ENCODE measurements at regions not wholly inside any gene's neighbourhood (a gene's known extent, or its start where the extent isn't known, plus 50 kb on each side); places are given as distances from the start of the nearest gene placed in this dataset.

GRCh38 chr12:24325331-24325730, 375.9 kb upstream of the SOX5 start:
- Histone ChIP-seq H2AFZ (ENCODE audit: insufficient read depth, low read length, poor library complexity) (no peak overlapping the region), H2BK12ac (ENCODE audit: low read length) (no peak overlapping the region), H3K4me3 (ENCODE audit: low read depth, low read length) (no peak overlapping the region), H3K23ac (ENCODE audit: low read length) (no peak overlapping the region), H3K79me2 (ENCODE audit: control insufficient read depth, insufficient read depth, low read length, poor library complexity) (no peaks in the 10 kb centered on the region), H3K9ac (ENCODE audit: low read length) (no peak overlapping the region), H4K8ac (ENCODE audit: low read depth, low read length) (no peak overlapping the region), H3K14ac (ENCODE audit: low read length) (no peak overlapping the region), H4K91ac (ENCODE audit: low read depth, low read length) (no peak overlapping the region), H3K9me3 (ENCODE audit: insufficient read depth, low read depth, low read length) (no peaks in the 10 kb centered on the region), H3K4me2 (ENCODE audit: low read length) (no peak overlapping the region), H2BK5ac (ENCODE audit: low read depth, low read length, poor library complexity) (no peak overlapping the region), H3K36me3 (ENCODE audit: control insufficient read depth in 1 of 2, insufficient read depth in 2 of 2, low read length in 2 of 2) (no peaks in the 10 kb centered on the region), H3K4ac (ENCODE audit: low read depth, low read length) (no peak overlapping the region), H3K79me1 (ENCODE audit: low read length) (no peaks in the 10 kb centered on the region), H3K27ac (ENCODE audit: low read depth, low read length) (no peak overlapping the region), H4K12ac (ENCODE audit: low read depth, low read length) (no peak overlapping the region), H3K27me3 (ENCODE audit: insufficient read depth, low read length) (no peaks in the 10 kb centered on the region), H3K4me1 (ENCODE audit: control insufficient read depth in 1 of 2, insufficient read depth in 2 of 2, low read length in 2 of 2) (no peaks in the 10 kb centered on the region), H2BK120ac (ENCODE audit: insufficient read depth, low read length, poor library complexity) (no peak overlapping the region), H3K18ac (ENCODE audit: low read length) (no peak overlapping the region), H2AK5ac (ENCODE audit: low read length) (no peak overlapping the region)
- no CpG with 5 or more reads among the region's 3 CpGs for WGBS (ENCODE audit: extremely low coverage, insufficient coverage, insufficient read length)
- no peak for DNase-seq

DNA sequence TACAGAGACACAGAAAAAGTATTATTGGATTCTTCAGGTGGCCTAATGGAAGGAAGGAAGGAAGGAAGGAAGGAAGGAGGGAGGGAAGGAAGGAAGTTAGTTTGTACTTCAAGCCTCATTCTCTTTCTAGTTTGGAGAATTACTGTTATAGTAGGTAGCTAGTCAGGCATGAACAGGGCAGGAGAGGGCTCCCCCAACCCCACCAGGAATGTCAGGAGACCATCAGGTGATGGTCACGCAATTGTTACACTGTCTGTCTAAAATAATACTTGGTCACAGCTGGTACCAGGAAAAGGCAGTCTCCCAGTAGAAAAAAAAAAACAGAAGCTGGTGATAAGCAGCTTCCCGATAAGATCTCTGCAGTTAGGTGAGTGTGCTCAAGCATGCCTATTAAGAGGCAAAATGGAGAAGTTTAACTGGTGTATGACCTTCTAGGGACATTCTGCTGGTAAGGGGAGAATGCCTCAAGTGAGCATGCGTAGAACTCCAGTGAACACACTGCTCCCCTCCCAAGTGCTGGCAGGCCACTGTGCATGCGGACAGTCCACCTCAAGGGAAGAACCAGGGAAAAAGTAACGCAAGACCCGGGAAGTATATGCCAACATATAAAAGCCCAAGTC, 358.4 kb upstream of the SOX5 start:
- Histone ChIP-seq H3K79me1 (ENCODE audit: low read length) (no peaks in the 10 kb centered on the region), H3K9me3 (ENCODE audit: insufficient read depth, low read depth, low read length) (no peaks in the 10 kb centered on the region), H3K27me3 (ENCODE audit: insufficient read depth, low read length) (no peaks in the 10 kb centered on the region), H2AFZ (ENCODE audit: insufficient read depth, low read length, poor library complexity) (no peak overlapping the region), H2AK5ac (ENCODE audit: low read length) (no peak overlapping the region), H2BK120ac (ENCODE audit: insufficient read depth, low read length, poor library complexity) (no peak overlapping the region), H3K4me2 (ENCODE audit: low read length) (no peak overlapping the region), H3K79me2 (ENCODE audit: control insufficient read depth, insufficient read depth, low read length, poor library complexity) (no peaks in the 10 kb centered on the region), H3K23ac (ENCODE audit: low read length) (no peak overlapping the region), H2BK5ac (ENCODE audit: low read depth, low read length, poor library complexity) (no peak overlapping the region), H4K12ac (ENCODE audit: low read depth, low read length) (no peak overlapping the region), H3K18ac (ENCODE audit: low read length) (no peak overlapping the region), H3K4me3 (ENCODE audit: low read depth, low read length) (no peak overlapping the region), H3K4ac (ENCODE audit: low read depth, low read length) (no peak overlapping the region), H3K9ac (ENCODE audit: low read length) (no peak overlapping the region), H3K4me1 (ENCODE audit: control insufficient read depth in 1 of 2, insufficient read depth in 2 of 2, low read length in 2 of 2) (peaks cover 0 to 5% of the 10 kb centered on the region in 2 experiments), H2BK12ac (ENCODE audit: low read length) (no peak overlapping the region), H4K8ac (ENCODE audit: low read depth, low read length) (no peak overlapping the region), H3K14ac (ENCODE audit: low read length) (no peak overlapping the region), H4K91ac (ENCODE audit: low read depth, low read length) (no peak overlapping the region), H3K27ac (ENCODE audit: low read depth, low read length) (no peak overlapping the region), H3K36me3 (ENCODE audit: control insufficient read depth in 1 of 2, insufficient read depth in 2 of 2, low read length in 2 of 2) (no peaks in the 10 kb centered on the region)
- peak in 1 of 2 donors; percentile 25 for DNase-seq
- no CpG with 5 or more reads among the region's 6 CpGs for WGBS (ENCODE audit: extremely low coverage, insufficient coverage, insufficient read length)

GRCh38 chr12:24307153-24307552, 357.7 kb upstream of the SOX5 start:
- H3K27me3 ChIP-seq (ENCODE audit: insufficient read depth, low read length): no peaks in the 10 kb centered on the region
- H3K9ac ChIP-seq (ENCODE audit: low read length): no peak overlapping the region
- no peak overlapping the region for H3K23ac ChIP-seq (ENCODE audit: low read length)
- H2AK5ac ChIP-seq (ENCODE audit: low read length): no peak overlapping the region
- no peak overlapping the region for H3K14ac ChIP-seq (ENCODE audit: low read length)
- no peaks in the 10 kb centered on the region for H3K79me1 ChIP-seq (ENCODE audit: low read length)
- H3K4me1 ChIP-seq (ENCODE audit: control insufficient read depth in 1 of 2, insufficient read depth in 2 of 2, low read length in 2 of 2): peaks cover 0 to 5% of the 10 kb centered on the region in 2 experiments
- no peak overlapping the region for H4K12ac ChIP-seq (ENCODE audit: low read depth, low read length)
- no peak overlapping the region for H2AFZ ChIP-seq (ENCODE audit: insufficient read depth, low read length, poor library complexity)
- H3K4ac ChIP-seq (ENCODE audit: low read depth, low read length): no peak overlapping the region
- no peak overlapping the region for H3K18ac ChIP-seq (ENCODE audit: low read length)
- no CpG with 5 or more reads among the region's 3 CpGs for WGBS (ENCODE audit: extremely low coverage, insufficient coverage, insufficient read length)
- no peak overlapping the region for H4K91ac ChIP-seq (ENCODE audit: low read depth, low read length)
- no peak for DNase-seq
- no peaks in the 10 kb centered on the region for H3K9me3 ChIP-seq (ENCODE audit: insufficient read depth, low read depth, low read length)
- no peaks in the 10 kb centered on the region for H3K36me3 ChIP-seq (ENCODE audit: control insufficient read depth in 1 of 2, insufficient read depth in 2 of 2, low read length in 2 of 2)
- H2BK12ac ChIP-seq (ENCODE audit: low read length): no peak overlapping the region
- H3K4me3 ChIP-seq (ENCODE audit: low read depth, low read length): no peak overlapping the region
- H2BK120ac ChIP-seq (ENCODE audit: insufficient read depth, low read length, poor library complexity): no peak overlapping the region
- no peaks in the 10 kb centered on the region for H3K79me2 ChIP-seq (ENCODE audit: control insufficient read depth, insufficient read depth, low read length, poor library complexity)
- H4K8ac ChIP-seq (ENCODE audit: low read depth, low read length): no peak overlapping the region
- no peak overlapping the region for H3K27ac ChIP-seq (ENCODE audit: low read depth, low read length)
- H3K4me2 ChIP-seq (ENCODE audit: low read length): no peak overlapping the region
- H2BK5ac ChIP-seq (ENCODE audit: low read depth, low read length, poor library complexity): no peak overlapping the region

DNA sequence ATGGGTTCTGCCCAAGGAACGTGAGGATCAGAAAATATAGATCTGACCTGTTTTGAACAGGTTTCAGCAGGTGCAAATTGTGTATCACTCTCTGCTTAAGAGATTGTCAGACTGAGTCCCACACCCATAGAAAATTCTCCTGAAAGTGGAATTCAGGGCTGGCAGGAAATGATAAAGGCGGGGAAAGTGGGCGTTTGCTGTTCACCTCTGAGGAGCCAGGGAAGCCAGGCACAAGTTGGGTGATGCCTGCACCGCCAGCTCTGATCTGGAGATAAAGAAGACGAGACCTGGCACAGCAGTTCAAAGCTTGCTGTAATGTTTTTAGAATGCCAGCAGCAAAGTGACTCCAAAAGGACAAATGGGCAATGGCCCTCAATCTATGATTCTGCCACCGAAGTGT, 356.5 kb upstream of the SOX5 start:
- Histone ChIP-seq H3K4me2 (ENCODE audit: low read length) (no peak overlapping the region), H3K27me3 (ENCODE audit: insufficient read depth, low read length) (no peaks in the 10 kb centered on the region), H2BK12ac (ENCODE audit: low read length) (no peak overlapping the region), H3K4me3 (ENCODE audit: low read depth, low read length) (no peak overlapping the region), H3K4ac (ENCODE audit: low read depth, low read length) (no peak overlapping the region), H3K4me1 (ENCODE audit: control insufficient read depth in 1 of 2, insufficient read depth in 2 of 2, low read length in 2 of 2) (peaks cover 0 to 5% of the 10 kb centered on the region in 2 experiments), H3K36me3 (ENCODE audit: control insufficient read depth in 1 of 2, insufficient read depth in 2 of 2, low read length in 2 of 2) (no peaks in the 10 kb centered on the region), H4K91ac (ENCODE audit: low read depth, low read length) (no peak overlapping the region), H2BK5ac (ENCODE audit: low read depth, low read length, poor library complexity) (no peak overlapping the region), H3K79me2 (ENCODE audit: control insufficient read depth, insufficient read depth, low read length, poor library complexity) (no peaks in the 10 kb centered on the region), H3K23ac (ENCODE audit: low read length) (no peak overlapping the region), H3K14ac (ENCODE audit: low read length) (no peak overlapping the region), H3K27ac (ENCODE audit: low read depth, low read length) (no peak overlapping the region), H3K18ac (ENCODE audit: low read length) (no peak overlapping the region), H3K9me3 (ENCODE audit: insufficient read depth, low read depth, low read length) (no peaks in the 10 kb centered on the region), H4K8ac (ENCODE audit: low read depth, low read length) (no peak overlapping the region), H3K9ac (ENCODE audit: low read length) (no peak overlapping the region), H2AK5ac (ENCODE audit: low read length) (no peak overlapping the region), H4K12ac (ENCODE audit: low read depth, low read length) (no peak overlapping the region), H2AFZ (ENCODE audit: insufficient read depth, low read length, poor library complexity) (no peak overlapping the region), H2BK120ac (ENCODE audit: insufficient read depth, low read length, poor library complexity) (no peak overlapping the region), H3K79me1 (ENCODE audit: low read length) (no peaks in the 10 kb centered on the region)
- DNase-seq: no peak
- no CpG with 5 or more reads among the region's 6 CpGs for WGBS (ENCODE audit: extremely low coverage, insufficient coverage, insufficient read length)

Data from trophoblast cell (in vitro differentiated cells and primary cell).